Nephron (organoid): ENCODE measurements at regions not wholly inside any gene's neighbourhood (a gene's known extent, or its start where the extent isn't known, plus 50 kb on each side); places are given as distances from the start of the nearest gene placed in this dataset.
"Not testable (repeated sequence)": the region's sequence is repeated elsewhere in the genome, so short reads cannot be mapped to it uniquely, and the experiment has no call there.

Source experiments
- H3K27ac Mint-ChIP-seq, 3 experiments: 2 replicates each; pipeline ENCODE4 v1.8.0; 2020; ENCODE audit warnings: mixed read lengths in 3 of 3, mild to moderate bottlenecking in 2 of 3, moderate library complexity in 1 of 3
- H3K27me3 Mint-ChIP-seq: 2 replicates; pipeline ENCODE4 v1.8.0; 2021; ENCODE audit warnings: low read depth, mild to moderate bottlenecking, moderate library complexity, mixed read lengths
- H3K36me3 Mint-ChIP-seq: 2 replicates; pipeline ENCODE4 v1.8.0; 2020; ENCODE audit warnings: low read depth, mixed read lengths
- H3K4me1 Mint-ChIP-seq: 2 replicates; pipeline ENCODE4 v1.8.0; 2020; ENCODE audit warnings: mixed read lengths
- H3K4me3 Mint-ChIP-seq, 3 experiments: 2 replicates each; pipeline ENCODE4 v1.8.0; 2020; ENCODE audit warnings: mild to moderate bottlenecking in 3 of 3, mixed read lengths in 3 of 3, moderate library complexity in 2 of 3
- H3K9me3 Mint-ChIP-seq: 2 replicates; pipeline ENCODE4 v1.8.0; 2020; ENCODE audit warnings: mixed read lengths
- TF ChIP-seq, protein P1 (sequence below), 3 experiments: fragments of 200-600 bp; sonication (generic); IDR thresholded peaks; one replicate each; pipeline ENCODE4 v1.5.0; 2021; ENCODE audit warnings: antibody characterized with exemption in 3 of 3; ENCODE audit not compliant: unreplicated experiment in 3 of 3

DNA sequence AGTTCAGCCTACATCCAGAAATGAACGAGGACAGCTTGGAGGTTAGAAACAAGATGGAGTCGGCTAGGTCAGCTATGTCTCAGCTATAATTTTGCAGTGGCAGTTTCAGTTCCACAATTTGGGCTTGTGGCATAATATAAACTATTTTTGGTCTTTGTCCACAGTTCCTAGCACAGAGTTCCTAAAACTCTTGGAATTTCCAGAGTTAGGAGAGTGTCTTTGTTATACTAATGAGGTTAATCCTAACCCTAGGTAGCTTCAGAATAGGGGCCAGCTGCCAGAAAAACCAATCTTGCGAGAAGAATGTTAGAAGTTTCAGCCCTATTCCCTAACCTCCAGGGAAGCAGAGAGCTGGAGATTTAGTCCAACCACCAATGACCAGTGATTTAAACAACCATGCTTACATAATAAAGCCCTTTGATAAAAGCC lies 131.9 kb downstream of the AKR1D1 start:
- peaks cover 18% of the 10 kb centered on the region for H3K4me1 Mint-ChIP-seq
- H3K27ac Mint-ChIP-seq = no peak overlapping the region
- H3K9me3 Mint-ChIP-seq = no peaks in the 10 kb centered on the region
- no peaks in the 10 kb centered on the region for H3K27me3 Mint-ChIP-seq
- no peaks in the 10 kb centered on the region for H3K36me3 Mint-ChIP-seq
- H3K4me3 Mint-ChIP-seq = no peak overlapping the region
- TF ChIP-seq, protein P1, sequence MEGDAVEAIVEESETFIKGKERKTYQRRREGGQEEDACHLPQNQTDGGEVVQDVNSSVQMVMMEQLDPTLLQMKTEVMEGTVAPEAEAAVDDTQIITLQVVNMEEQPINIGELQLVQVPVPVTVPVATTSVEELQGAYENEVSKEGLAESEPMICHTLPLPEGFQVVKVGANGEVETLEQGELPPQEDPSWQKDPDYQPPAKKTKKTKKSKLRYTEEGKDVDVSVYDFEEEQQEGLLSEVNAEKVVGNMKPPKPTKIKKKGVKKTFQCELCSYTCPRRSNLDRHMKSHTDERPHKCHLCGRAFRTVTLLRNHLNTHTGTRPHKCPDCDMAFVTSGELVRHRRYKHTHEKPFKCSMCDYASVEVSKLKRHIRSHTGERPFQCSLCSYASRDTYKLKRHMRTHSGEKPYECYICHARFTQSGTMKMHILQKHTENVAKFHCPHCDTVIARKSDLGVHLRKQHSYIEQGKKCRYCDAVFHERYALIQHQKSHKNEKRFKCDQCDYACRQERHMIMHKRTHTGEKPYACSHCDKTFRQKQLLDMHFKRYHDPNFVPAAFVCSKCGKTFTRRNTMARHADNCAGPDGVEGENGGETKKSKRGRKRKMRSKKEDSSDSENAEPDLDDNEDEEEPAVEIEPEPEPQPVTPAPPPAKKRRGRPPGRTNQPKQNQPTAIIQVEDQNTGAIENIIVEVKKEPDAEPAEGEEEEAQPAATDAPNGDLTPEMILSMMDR (IDR thresholded peaks at IDR 0.05; ENCODE audit: unreplicated experiment in 3 of 3) = no peak

DNA sequence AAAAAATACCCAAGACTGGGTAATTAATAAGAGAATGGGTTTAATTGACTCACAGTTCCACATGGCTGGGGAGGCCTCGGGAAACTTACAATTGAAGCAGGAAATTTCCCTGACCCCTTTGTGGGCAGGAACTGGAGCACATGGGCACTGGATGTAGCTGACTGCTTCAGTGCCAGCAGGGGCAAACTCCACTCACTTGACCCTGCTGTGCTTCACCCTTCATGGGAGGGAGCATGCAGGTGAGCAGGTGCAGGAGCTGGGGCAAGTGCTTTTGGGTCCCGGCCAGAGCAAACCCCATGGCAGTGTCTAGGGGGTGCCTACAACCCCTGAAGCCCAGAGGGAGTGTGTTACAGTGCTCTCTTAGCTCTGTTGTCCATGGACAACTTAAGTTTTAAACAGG lies 132.6 kb downstream of the AKR1D1 start:
- peaks cover 14% of the 10 kb centered on the region for H3K4me1 Mint-ChIP-seq
- TF ChIP-seq, protein P1 (IDR thresholded peaks at IDR 0.05; ENCODE audit: unreplicated experiment in 3 of 3) = no peak
- no peaks in the 10 kb centered on the region for H3K36me3 Mint-ChIP-seq
- no peaks in the 10 kb centered on the region for H3K27me3 Mint-ChIP-seq
- no peak overlapping the region for H3K27ac Mint-ChIP-seq
- no peaks in the 10 kb centered on the region for H3K9me3 Mint-ChIP-seq
- H3K4me3 Mint-ChIP-seq = no peak overlapping the region

DNA sequence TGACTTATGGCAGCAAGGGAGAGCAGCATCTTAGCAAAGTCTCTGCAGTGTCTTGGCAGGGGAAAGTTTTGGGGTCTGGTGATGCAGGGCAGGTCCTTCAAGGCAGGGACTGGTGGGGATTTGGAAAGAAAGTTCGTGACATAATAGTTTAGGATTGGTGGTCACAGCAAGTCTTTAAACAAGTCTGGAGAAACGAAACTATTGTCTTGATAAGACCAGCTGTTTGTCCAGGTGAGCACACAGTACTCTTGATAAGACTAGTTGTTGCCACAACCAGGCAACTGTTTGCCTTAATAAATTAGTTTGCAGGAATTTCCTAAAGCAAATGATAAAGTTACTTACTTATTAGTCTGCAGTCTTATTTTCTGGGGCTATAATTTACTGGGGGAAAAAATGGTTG lies 136.1 kb downstream of the AKR1D1 start:
- Mint-ChIP-seq H3K36me3 (no peaks in the 10 kb centered on the region), H3K4me1 (no peaks in the 10 kb centered on the region), H3K27ac (no peak overlapping the region), H3K4me3 (no peak overlapping the region), H3K9me3 (peaks cover 9% of the 10 kb centered on the region), H3K27me3 (no peaks in the 10 kb centered on the region)
- TF ChIP-seq, protein P1 (IDR thresholded peaks at IDR 0.05; ENCODE audit: unreplicated experiment in 3 of 3) = no peak

DNA sequence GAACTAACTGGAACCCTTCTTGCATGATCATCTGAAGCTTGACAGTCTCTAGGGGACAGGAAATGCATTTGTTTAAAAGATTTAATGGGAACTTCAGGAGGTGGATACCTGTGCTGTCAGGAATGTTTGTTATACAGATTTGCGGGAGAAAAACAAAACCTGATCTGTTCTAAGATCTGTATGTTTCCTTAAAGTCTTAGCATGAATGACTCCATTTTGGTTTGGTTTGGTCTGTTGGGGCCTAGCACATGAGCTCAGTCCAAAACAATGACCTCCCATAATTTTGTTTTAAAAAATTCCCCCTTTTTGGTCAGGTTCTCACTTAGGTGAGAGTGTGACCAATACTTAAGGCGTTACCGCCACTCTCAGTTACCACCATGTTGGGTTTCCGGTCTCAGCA lies 138.7 kb downstream of the AKR1D1 start:
- Mint-ChIP-seq H3K27ac (no peak overlapping the region), H3K4me3 (no peak overlapping the region), H3K36me3 (peaks cover 2% of the 10 kb centered on the region), H3K27me3 (no peaks in the 10 kb centered on the region), H3K9me3 (peaks cover 18% of the 10 kb centered on the region), H3K4me1 (no peaks in the 10 kb centered on the region)
- TF ChIP-seq, protein P1 (IDR thresholded peaks at IDR 0.05; ENCODE audit: unreplicated experiment in 3 of 3) = no peak

DNA sequence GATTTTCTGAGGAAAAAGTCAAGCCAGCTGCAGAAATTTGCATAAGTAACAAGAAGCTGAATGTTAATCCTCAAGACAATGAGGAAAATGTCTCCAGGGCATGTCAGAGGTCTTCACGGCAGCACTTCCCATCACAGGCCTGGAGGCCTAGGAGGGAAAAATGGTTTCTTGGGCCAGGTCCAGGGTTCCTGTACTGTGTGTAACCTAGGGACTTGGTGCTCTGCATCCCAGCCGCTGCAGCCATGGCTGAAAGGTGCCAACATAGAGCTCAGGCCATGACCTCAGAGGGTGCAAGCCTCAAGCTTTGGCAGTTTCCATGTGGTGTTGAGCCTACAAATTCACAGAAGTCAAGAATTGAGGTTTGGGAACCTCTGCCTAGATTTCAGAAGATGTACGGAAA lies 144.1 kb downstream of the AKR1D1 start:
- not testable (repeated sequence) for H3K27ac Mint-ChIP-seq, H3K4me1 Mint-ChIP-seq, H3K4me3 Mint-ChIP-seq, H3K27me3 Mint-ChIP-seq
- Mint-ChIP-seq H3K36me3 (peaks cover 15% of the 10 kb centered on the region), H3K9me3 (peaks cover 29% of the 10 kb centered on the region)

DNA sequence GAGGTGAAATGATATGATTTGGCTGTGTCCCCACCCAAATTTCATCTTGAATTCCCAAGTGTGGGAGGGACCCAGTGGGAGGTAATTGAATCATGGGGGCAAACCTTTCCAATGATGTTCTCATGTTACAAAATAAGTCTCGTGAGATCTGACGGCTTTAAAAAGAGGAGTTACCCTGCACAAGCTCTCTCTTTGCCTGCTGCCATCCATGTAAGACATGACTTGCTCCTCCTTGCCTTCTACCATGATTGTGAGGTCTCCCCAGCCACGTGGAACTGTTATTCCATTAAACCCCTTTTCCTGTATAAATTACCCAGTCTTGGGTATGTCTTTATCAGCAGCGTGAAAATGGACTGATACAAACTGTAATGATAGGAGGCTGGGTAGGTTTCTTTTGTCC lies 145.1 kb downstream of the AKR1D1 start:
- H3K36me3 Mint-ChIP-seq = peaks cover 15% of the 10 kb centered on the region
- H3K27me3 Mint-ChIP-seq, H3K4me1 Mint-ChIP-seq, H3K27ac Mint-ChIP-seq, H3K4me3 Mint-ChIP-seq: not testable (repeated sequence)
- peaks cover 30% of the 10 kb centered on the region for H3K9me3 Mint-ChIP-seq

DNA sequence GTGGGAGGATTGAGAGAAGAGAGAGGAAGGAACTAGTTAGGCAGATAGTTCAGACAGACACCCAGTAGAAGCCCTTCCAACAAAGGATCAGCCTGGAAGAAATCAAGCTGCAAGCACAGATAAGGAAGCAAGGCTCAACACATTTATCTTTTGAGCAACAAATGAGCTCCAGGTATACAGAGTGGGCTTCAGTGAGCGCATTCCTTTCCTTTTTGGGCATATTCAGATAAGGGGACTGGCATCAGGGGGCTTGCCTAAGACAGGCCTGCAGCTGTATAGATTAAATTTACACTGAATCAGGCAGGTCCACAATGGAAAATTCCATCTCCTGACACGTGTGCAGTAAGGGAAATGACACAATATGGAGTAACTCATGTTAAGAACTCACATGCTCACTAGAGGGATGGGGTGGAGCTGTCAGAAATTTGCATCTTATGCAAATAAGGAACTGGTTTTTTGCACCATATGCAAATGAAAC lies 147.2 kb downstream of the AKR1D1 start:
- Mint-ChIP-seq H3K4me1 (peaks cover 13% of the 10 kb centered on the region), H3K36me3 (peaks cover 15% of the 10 kb centered on the region)

More for the DNA sequence above, 147.2 kb downstream of the AKR1D1 start:
- Mint-ChIP-seq H3K4me3 (no peak overlapping the region), H3K9me3 (peaks cover 25% of the 10 kb centered on the region), H3K27me3 (no peaks in the 10 kb centered on the region), H3K27ac (no peak overlapping the region)
- TF ChIP-seq, protein P1 (IDR thresholded peaks at IDR 0.05; ENCODE audit: unreplicated experiment in 3 of 3) = no peak
